ENCODE measurements at regions not wholly inside any gene's neighbourhood (a gene's known extent, or its start where the extent isn't known, plus 50 kb on each side); places are given as distances from the start of the nearest gene placed in this dataset.

DNA sequence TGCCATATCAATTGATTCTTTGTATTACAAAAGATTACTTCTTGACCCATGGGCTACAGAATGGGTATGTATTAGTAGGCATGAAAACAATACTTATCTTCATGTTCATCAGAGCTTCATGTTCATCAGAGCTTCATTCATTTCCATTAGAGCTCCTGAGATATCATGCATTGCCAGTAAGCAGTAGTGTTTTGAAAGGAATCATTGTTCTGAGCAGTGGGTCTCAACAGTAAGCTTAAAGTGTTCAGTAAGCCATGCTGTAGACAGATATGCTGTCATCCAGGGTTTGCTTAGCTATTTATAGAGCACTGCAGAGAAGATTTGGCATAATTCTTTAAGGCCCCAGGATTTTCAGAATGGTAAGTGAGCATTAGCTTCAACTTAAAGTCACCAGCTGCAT, 596.1 kb downstream of the ZNF385D start:
- H3K4me3 Mint-ChIP-seq (ENCODE audit: low read depth), result no peak overlapping the region
- H3K36me3 Mint-ChIP-seq (ENCODE audit: insufficient read depth), result no peaks in the 10 kb centered on the region
- peaks cover 1% of the 10 kb centered on the region for H3K4me1 Mint-ChIP-seq (ENCODE audit: low read depth)
- no peak for DNase-seq (ENCODE audit: low spot score, unreplicated experiment)
- no peak for TF ChIP-seq CTCF (IDR thresholded peaks at IDR 0.05; ENCODE audit: unreplicated experiment)
- no peaks in the 10 kb centered on the region for H3K27me3 Mint-ChIP-seq
- H3K27ac Mint-ChIP-seq, result no peak overlapping the region
- H3K9me3 Mint-ChIP-seq (ENCODE audit: low read depth), result peaks cover 9% of the 10 kb centered on the region

- H3K27me3 Mint-ChIP-seq, result no peaks in the 10 kb centered on the region
- no peak for DNase-seq (ENCODE audit: low spot score, unreplicated experiment)
- H3K27ac Mint-ChIP-seq, result no peak overlapping the region
- peaks cover 9% of the 10 kb centered on the region for H3K9me3 Mint-ChIP-seq (ENCODE audit: low read depth)
- TF ChIP-seq CTCF (IDR thresholded peaks at IDR 0.05; ENCODE audit: unreplicated experiment), result no peak
- peaks cover 1% of the 10 kb centered on the region for H3K4me1 Mint-ChIP-seq (ENCODE audit: low read depth)
- no peak overlapping the region for H3K4me3 Mint-ChIP-seq (ENCODE audit: low read depth)
- no peaks in the 10 kb centered on the region for H3K36me3 Mint-ChIP-seq (ENCODE audit: insufficient read depth)
Measured at GRCh38 chr3:21152555-21152954, 598.5 kb downstream of the ZNF385D start.

GRCh38 chr3:21142949-21143348, 608.1 kb downstream of the ZNF385D start:
- no peak for DNase-seq (ENCODE audit: low spot score, unreplicated experiment)
- peaks cover 4% of the 10 kb centered on the region for H3K9me3 Mint-ChIP-seq (ENCODE audit: low read depth)
- H3K27ac Mint-ChIP-seq, result no peak overlapping the region
- no peaks in the 10 kb centered on the region for H3K27me3 Mint-ChIP-seq
- peaks cover 1% of the 10 kb centered on the region for H3K36me3 Mint-ChIP-seq (ENCODE audit: insufficient read depth)
- no peak overlapping the region for H3K4me3 Mint-ChIP-seq (ENCODE audit: low read depth)
- H3K4me1 Mint-ChIP-seq (ENCODE audit: low read depth), result no peaks in the 10 kb centered on the region
- no peak for TF ChIP-seq CTCF (IDR thresholded peaks at IDR 0.05; ENCODE audit: unreplicated experiment)

DNA sequence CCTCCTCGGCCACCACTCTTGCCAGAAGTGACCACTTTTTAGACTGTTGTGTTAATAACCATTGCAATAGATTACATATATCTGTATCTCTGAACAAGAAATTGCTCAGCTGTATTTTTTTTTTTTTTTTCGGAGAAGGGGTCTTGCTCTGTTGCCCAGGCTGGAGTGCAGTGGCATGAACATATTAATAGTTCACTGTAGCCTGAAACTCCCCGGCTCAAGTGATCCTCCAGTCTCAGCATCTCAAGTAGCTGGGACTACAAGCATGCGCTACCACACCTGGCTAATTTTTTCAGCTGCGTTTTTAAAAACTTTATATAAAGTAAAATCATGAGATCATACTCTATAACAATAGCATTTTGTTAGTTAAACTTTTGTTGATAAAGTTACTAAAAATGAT, 609.0 kb downstream of the ZNF385D start:
- Mint-ChIP-seq H3K27me3 (no peaks in the 10 kb centered on the region), H3K9me3 (ENCODE audit: low read depth) (peaks cover 4% of the 10 kb centered on the region), H3K27ac (no peak overlapping the region), H3K36me3 (ENCODE audit: insufficient read depth) (peaks cover 1% of the 10 kb centered on the region), H3K4me3 (ENCODE audit: low read depth) (no peak overlapping the region), H3K4me1 (ENCODE audit: low read depth) (no peaks in the 10 kb centered on the region)
- no peak for TF ChIP-seq CTCF (IDR thresholded peaks at IDR 0.05; ENCODE audit: unreplicated experiment)
- DNase-seq (ENCODE audit: low spot score, unreplicated experiment), result no peak

DNA sequence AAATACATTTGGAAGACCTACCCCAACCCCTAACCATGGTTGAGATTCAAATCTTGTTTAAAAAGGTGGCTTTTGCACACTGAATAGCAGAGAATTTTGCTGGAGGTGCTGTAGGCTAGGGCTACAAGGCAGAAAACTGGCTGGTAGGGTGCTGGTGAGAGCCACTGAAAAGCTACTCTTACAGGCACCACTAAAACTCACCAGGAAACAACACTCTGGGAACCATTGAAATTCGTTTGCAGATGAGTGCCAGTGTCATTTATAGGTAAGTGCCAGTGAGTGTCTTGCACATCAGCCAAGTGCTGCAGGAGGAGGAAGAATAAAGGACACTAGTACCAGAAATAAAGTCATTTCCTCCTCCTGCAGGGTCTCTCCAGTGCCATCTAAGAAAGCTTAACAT, 610.2 kb downstream of the ZNF385D start:
- Mint-ChIP-seq H3K9me3 (ENCODE audit: low read depth) (peaks cover 4% of the 10 kb centered on the region), H3K36me3 (ENCODE audit: insufficient read depth) (peaks cover 1% of the 10 kb centered on the region), H3K27ac (no peak overlapping the region), H3K27me3 (no peaks in the 10 kb centered on the region), H3K4me1 (ENCODE audit: low read depth) (no peaks in the 10 kb centered on the region), H3K4me3 (ENCODE audit: low read depth) (no peak overlapping the region)
- TF ChIP-seq CTCF (IDR thresholded peaks at IDR 0.05; ENCODE audit: unreplicated experiment), result no peak
- DNase-seq (ENCODE audit: low spot score, unreplicated experiment), result no peak

Measured in progenitor cell of endocrine pancreas (in vitro differentiated cells).